ENCODE measurements at regions not wholly inside any gene's neighbourhood (a gene's known extent, or its start where the extent isn't known, plus 50 kb on each side); places are given as distances from the start of the nearest gene placed in this dataset.
A peak's percentile ranks its signal among the peaks of the same experiment; 100 is the strongest.

DNA sequence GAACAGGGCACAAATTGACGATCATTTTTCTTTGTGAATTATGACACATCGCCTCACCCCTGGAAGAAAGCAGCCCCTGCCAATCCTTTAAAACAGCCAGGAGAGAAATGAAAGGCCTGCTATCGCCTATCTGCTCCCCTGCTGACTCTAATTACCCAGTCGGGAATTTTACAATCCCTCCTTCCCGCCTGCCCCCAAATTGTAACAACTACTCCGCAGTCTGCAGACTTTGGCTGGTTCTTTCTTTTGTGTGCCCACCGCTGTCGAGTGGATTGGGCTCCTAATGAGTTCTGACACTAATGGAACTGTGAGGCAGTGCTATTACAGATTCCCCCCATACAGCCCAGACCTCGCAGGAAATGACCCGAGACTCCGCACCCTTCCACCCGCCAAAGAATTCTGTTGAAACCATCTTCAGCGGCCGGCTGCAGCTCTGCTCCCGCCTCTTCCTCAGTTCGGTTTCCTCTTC is 281.2 kb upstream of the PARD3B start:
- Histone ChIP-seq H2AFZ (ENCODE audit: low read length) (no peak overlapping the region), H3K27ac (ENCODE audit: insufficient read length, low read depth, low read length) (no peak overlapping the region), H3K18ac (ENCODE audit: insufficient read length, low read depth, low read length) (no peak overlapping the region), H3K4ac (ENCODE audit: low read depth, low read length) (no peak overlapping the region), H3K14ac (ENCODE audit: insufficient read depth, low read length) (no peak overlapping the region), H3T11ph (ENCODE audit: low read length) (no peak overlapping the region), H2BK5ac (ENCODE audit: insufficient read length, low read length) (no peak overlapping the region), H3K79me2 (ENCODE audit: insufficient read depth, low read length) (no peaks in the 10 kb centered on the region), H3K9ac (ENCODE audit: extremely low read depth, insufficient read length, low read length) (no peak overlapping the region), H2BK15ac (ENCODE audit: low read depth, low read length) (no peak overlapping the region), H4K5ac (ENCODE audit: insufficient read length, low read depth, low read length) (no peak overlapping the region), H3K79me1 (ENCODE audit: insufficient read depth, low read depth, low read length, poor library complexity, severe bottlenecking) (no peaks in the 10 kb centered on the region), H4K91ac (ENCODE audit: insufficient read length, low read depth, low read length) (no peak overlapping the region), H3K4me1 (ENCODE audit: insufficient read depth, low read length) (peaks cover 6% of the 10 kb centered on the region; the same call in 1 of the 2 replicates), H2BK120ac (ENCODE audit: low read depth, low read length, poor library complexity, severe bottlenecking) (no peak overlapping the region), H4K8ac (replicated peaks; ENCODE audit: insufficient read length, low read depth, low read length) (no peak overlapping the region), H2BK12ac (ENCODE audit: insufficient read length, low read depth, low read length) (no peak overlapping the region), H3K23me2 (ENCODE audit: insufficient read length, low read depth, low read length, poor library complexity, severe bottlenecking) (no peaks in the 10 kb centered on the region), H3K23ac (ENCODE audit: insufficient read length, low read depth, low read length) (no peak overlapping the region), H2BK20ac (ENCODE audit: low read depth, low read length, poor library complexity, severe bottlenecking) (no peak overlapping the region), H3K4me2 (ENCODE audit: insufficient read depth, insufficient read length, low read length) (no peak overlapping the region), H3K27me3 (ENCODE audit: insufficient read depth, low read length) (no peaks in the 10 kb centered on the region), H4K20me1 (ENCODE audit: control insufficient read depth, insufficient read depth, insufficient read length) (no peaks in the 10 kb centered on the region), H2AK5ac (ENCODE audit: insufficient read length, low read length) (no peak overlapping the region), H3K9me3 (ENCODE audit: control insufficient read depth, low read depth, low read length) (no peaks in the 10 kb centered on the region), H3K56ac (ENCODE audit: insufficient read length, low read depth, low read length) (no peak overlapping the region)
- no peaks in the 10 kb centered on the region for H3K36me3 Mint-ChIP-seq (ENCODE audit: insufficient read depth in 1 of 3, low read depth in 3 of 3)
- no peaks in the 10 kb centered on the region for H3K9me3 Mint-ChIP-seq
- 0 out of 7 replicates have a peak overlapping the region, but pooled peaks of 2 of the 3 experiments have one; percentile 2 to 36 for H3K27ac Mint-ChIP-seq
- WGBS (ENCODE audit: extremely low coverage, insufficient read length, low lambda C conversion rate) = no CpG with 5 or more reads among the region's 16 CpGs
- H3K27me3 Mint-ChIP-seq (ENCODE audit: low read depth) = peaks cover 4% of the 10 kb centered on the region; the same call in 1 of the 2 replicates
- no peak for DNase-seq
- TF ChIP-seq, protein P1, sequence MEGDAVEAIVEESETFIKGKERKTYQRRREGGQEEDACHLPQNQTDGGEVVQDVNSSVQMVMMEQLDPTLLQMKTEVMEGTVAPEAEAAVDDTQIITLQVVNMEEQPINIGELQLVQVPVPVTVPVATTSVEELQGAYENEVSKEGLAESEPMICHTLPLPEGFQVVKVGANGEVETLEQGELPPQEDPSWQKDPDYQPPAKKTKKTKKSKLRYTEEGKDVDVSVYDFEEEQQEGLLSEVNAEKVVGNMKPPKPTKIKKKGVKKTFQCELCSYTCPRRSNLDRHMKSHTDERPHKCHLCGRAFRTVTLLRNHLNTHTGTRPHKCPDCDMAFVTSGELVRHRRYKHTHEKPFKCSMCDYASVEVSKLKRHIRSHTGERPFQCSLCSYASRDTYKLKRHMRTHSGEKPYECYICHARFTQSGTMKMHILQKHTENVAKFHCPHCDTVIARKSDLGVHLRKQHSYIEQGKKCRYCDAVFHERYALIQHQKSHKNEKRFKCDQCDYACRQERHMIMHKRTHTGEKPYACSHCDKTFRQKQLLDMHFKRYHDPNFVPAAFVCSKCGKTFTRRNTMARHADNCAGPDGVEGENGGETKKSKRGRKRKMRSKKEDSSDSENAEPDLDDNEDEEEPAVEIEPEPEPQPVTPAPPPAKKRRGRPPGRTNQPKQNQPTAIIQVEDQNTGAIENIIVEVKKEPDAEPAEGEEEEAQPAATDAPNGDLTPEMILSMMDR (conservative IDR thresholded peaks at IDR 0.05) = no peak
- no peak overlapping the region for H3K4me3 Mint-ChIP-seq
- peaks cover 41 to 43% of the 10 kb centered on the region in 2 experiments for H3K4me1 Mint-ChIP-seq

All from H9 (cell line).